IPS-18c (cell line): ENCODE measurements at regions not wholly inside any gene's neighbourhood (a gene's known extent, or its start where the extent isn't known, plus 50 kb on each side); places are given as distances from the start of the nearest gene placed in this dataset.

Experiments
- H3K4me3 ChIP-seq: 2 replicates; pipeline ENCODE4 v1.7.0; 2013; ENCODE audit warnings: low read depth, mild to moderate bottlenecking, low read length, moderate library complexity; ENCODE audit not compliant: insufficient read depth
- H3K9me3 ChIP-seq: one replicate; pipeline ENCODE4 v1.6.1; 2013; ENCODE audit warnings: mild to moderate bottlenecking, low read length, moderate library complexity; ENCODE audit not compliant: control insufficient read depth, insufficient read depth

GRCh38 chr4:71221510-71222466 lies 117.0 kb upstream of the SLC4A4 start:
- H3K4me3 ChIP-seq: no peak overlapping the region
- no peaks in the 10 kb centered on the region for H3K9me3 ChIP-seq

DNA sequence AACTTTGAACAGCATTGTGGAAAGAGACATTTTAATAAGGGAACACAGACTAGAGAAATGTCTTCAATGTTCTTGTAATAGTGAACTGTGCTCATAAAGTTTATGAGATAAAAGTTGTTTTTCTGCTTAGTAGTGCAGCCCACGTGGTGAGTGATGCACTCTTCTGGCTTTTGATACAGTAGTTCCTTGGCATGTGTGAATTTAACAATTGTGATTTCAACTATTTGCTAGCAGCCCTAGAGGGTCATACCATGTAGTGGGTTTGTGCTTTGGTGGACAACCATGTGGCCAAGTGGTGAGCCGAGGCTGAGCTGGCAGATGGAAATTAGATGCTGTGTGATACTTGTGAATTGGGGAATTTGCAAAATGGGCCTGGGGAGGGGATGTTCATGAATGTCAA lies 116.2 kb upstream of the SLC4A4 start:
- H3K9me3 ChIP-seq: no peaks in the 10 kb centered on the region

GRCh38 chr4:71229477-71230270 lies 109.1 kb upstream of the SLC4A4 start:
- Histone ChIP-seq H3K9me3 (no peaks in the 10 kb centered on the region), H3K4me3 (no peak overlapping the region)

More for the DNA sequence above, 116.2 kb upstream of the SLC4A4 start:
- no peak overlapping the region for H3K4me3 ChIP-seq

DNA sequence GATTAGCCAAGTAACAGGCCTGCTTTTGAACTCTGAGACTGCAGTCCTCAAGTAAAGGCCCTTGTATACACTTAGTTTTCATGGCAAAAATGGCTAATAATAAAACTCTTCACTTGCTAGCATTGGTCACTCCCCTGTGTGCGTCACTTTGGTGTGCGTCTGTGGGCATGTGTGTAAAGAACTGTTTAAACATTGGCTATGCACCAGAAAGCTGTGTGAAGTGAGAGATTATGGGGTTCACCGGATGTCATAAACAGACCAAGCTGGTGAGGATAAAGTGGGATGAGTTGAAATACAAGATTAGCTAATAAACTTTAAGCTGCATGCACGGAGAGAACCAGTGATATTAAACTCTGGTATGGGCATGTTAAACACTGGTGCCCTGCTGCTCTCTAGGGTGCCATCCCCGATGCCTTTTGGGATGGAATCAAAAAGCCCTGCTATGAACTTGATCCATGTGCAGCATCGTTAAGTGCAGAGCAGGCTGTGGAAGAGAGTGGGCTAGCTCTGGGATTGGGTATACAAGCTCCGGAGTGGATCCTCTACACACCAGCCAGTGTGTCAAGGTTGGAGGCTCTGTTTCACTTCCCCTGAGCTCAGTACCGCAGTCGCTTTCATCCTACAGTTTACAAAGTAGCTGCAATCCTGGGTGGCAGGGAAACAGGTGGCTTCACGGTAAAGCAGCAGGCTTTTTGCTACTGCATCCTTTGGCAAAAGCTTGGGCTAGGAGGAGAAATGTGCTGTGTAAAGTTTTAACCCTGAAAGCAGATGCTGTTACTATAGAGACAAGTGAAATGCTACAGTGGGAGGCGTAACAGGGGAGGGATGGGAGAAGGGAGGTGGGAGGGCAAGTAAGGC lies 108.3 kb upstream of the SLC4A4 start:
- Histone ChIP-seq H3K4me3 (no peak overlapping the region), H3K9me3 (no peaks in the 10 kb centered on the region)

GRCh38 chr4:71231129-71232055 lies 107.4 kb upstream of the SLC4A4 start:
- Histone ChIP-seq H3K4me3 (no peak overlapping the region), H3K9me3 (no peaks in the 10 kb centered on the region)

- Histone ChIP-seq H3K4me3 (no peak overlapping the region), H3K9me3 (no peaks in the 10 kb centered on the region)
Observed at GRCh38 chr4:71232056-71232430, 106.8 kb upstream of the SLC4A4 start.

- H3K4me3 ChIP-seq: no peak overlapping the region
- H3K9me3 ChIP-seq: no peaks in the 10 kb centered on the region
Observed at GRCh38 chr4:71232846-71233245, 106.0 kb upstream of the SLC4A4 start.

GRCh38 chr4:71235311-71236201 lies 103.3 kb upstream of the SLC4A4 start:
- no peak overlapping the region for H3K4me3 ChIP-seq

GRCh38 chr4:71236226-71236625 lies 102.6 kb upstream of the SLC4A4 start:
- Histone ChIP-seq H3K9me3 (no peaks in the 10 kb centered on the region), H3K4me3 (no peak overlapping the region)

More at GRCh38 chr4:71235311-71236201, 103.3 kb upstream of the SLC4A4 start:
- H3K9me3 ChIP-seq: no peaks in the 10 kb centered on the region

- no peak overlapping the region for H3K4me3 ChIP-seq
- no peaks in the 10 kb centered on the region for H3K9me3 ChIP-seq
Observed at GRCh38 chr4:71237641-71238040, 101.2 kb upstream of the SLC4A4 start.

DNA sequence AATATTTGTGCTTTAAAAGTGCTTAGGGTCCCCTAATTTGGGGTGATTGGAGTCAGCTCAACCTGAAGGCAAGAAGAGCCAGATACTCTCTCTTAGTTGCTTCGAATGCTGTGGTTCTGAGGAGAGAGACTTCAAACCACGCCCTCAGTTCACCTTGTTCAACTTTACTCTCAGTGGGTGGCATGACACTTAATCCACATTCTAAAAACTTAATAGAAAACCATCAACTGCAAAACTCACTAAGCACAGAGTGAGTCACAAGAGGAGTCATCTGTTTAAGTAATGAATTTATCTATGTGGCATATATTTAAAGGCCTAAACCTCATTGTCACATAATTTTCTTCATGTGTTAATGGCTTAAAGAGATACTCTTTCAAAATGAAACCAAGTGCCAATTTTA lies 99.5 kb upstream of the SLC4A4 start:
- H3K4me3 ChIP-seq: no peak overlapping the region
- H3K9me3 ChIP-seq: no peaks in the 10 kb centered on the region

DNA sequence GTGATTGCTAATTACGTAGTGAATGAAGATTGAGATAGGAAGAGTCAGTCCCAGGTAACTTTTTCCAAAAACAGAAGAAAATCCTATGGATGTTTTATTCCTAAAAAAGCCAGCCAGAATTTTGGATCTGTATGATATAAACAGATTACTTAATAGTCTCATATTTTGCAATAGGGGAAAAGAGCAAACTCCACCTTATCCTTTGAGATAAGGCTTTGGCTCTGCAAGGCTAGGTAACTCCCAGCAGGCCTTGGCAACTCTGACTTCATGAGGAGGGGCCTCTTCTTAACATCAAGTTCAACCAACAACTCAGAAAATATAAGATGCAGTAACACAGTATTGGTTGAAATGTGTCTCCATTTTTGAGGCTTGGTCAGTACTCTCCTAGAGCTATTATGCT lies 98.7 kb upstream of the SLC4A4 start:
- no peak overlapping the region for H3K4me3 ChIP-seq
- no peaks in the 10 kb centered on the region for H3K9me3 ChIP-seq

DNA sequence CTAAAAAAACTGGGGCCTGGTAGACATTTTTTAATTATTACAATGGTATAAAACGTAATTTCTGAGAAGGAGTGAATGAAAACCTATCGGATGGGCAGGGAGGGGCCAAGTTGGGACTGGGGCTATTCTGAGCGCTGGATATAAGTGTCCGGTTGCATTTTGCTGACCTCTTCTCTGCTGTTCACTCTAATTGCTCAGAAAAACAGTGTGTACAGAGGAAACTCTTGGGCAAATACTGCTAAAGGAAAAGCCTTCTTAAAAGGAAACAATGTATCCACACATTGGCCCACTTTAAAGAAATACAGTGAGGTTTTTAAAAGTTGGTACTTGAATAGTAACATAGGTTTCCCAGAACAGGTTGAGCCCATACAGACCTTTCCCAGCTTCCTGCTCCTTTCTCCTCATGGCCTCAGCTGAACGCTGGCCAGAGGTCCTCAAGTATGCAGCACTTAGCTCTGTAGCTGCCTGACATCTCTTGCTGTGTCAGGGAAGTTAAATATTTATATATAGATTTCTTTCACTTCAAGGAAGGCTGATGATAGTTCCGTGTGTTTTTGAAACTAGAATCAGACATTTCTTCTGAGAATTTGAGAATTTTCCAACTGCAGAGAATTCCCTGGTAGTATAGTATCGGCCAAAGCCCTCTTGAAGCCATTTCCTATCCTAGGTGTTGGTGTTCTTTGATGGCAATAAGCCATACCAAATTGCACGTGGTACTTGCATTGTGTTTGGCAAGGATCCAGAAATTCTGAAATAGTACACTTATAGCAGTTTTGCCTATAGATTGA lies 97.1 kb upstream of the SLC4A4 start:
- Histone ChIP-seq H3K9me3 (no peaks in the 10 kb centered on the region), H3K4me3 (no peak overlapping the region)

GRCh38 chr4:71243091-71243833 lies 95.6 kb upstream of the SLC4A4 start:
- Histone ChIP-seq H3K4me3 (no peak overlapping the region), H3K9me3 (no peaks in the 10 kb centered on the region)
